ENCODE measurements at regions not wholly inside any gene's neighbourhood (a gene's known extent, or its start where the extent isn't known, plus 50 kb on each side); places are given as distances from the start of the nearest gene placed in this dataset.
"Not testable (repeated sequence)": the region's sequence is repeated elsewhere in the genome, so short reads cannot be mapped to it uniquely, and the experiment has no call there.

GRCh38 chr6:92132457-92132856 is 1286.9 kb downstream of the EPHA7 start:
- peak; percentile 69 for DNase-seq (ENCODE audit: low read depth)

- DNase-seq (ENCODE audit: low read depth) = no peak
These were observed 1288.4 kb downstream of the EPHA7 start for GRCh38 chr6:92130944-92131343.

GRCh38 chr6:92126983-92127382 is 1292.4 kb downstream of the EPHA7 start:
- no peak for DNase-seq (ENCODE audit: low read depth)

- DNase-seq (ENCODE audit: low read depth) = no peak
These were observed 1293.3 kb downstream of the EPHA7 start for GRCh38 chr6:92126088-92126487.

- no peak for DNase-seq (ENCODE audit: low read depth)
These were observed 1293.7 kb downstream of the EPHA7 start for GRCh38 chr6:92125681-92126080.

GRCh38 chr6:92124200-92124651 is 1295.1 kb downstream of the EPHA7 start:
- DNase-seq (ENCODE audit: low read depth) = peak; percentile 54

- no peak for DNase-seq (ENCODE audit: low read depth)
These were observed 1296.6 kb downstream of the EPHA7 start for GRCh38 chr6:92122746-92123145.

GRCh38 chr6:92121228-92121627 is 1298.1 kb downstream of the EPHA7 start:
- no peak for DNase-seq (ENCODE audit: low read depth)

GRCh38 chr6:92117800-92118199 is 1301.6 kb downstream of the EPHA7 start:
- no peak for DNase-seq (ENCODE audit: low read depth)

GRCh38 chr6:92114797-92115196 is 1304.6 kb downstream of the EPHA7 start:
- DNase-seq (ENCODE audit: low read depth) = no peak

- DNase-seq (ENCODE audit: low read depth) = no peak
These were observed 1305.2 kb downstream of the EPHA7 start for GRCh38 chr6:92114091-92114675.

GRCh38 chr6:92111386-92111785 is 1308.0 kb downstream of the EPHA7 start:
- DNase-seq (ENCODE audit: low read depth) = no peak

GRCh38 chr6:92110403-92110802 is 1309.0 kb downstream of the EPHA7 start:
- DNase-seq (ENCODE audit: low read depth) = no peak

GRCh38 chr6:92109956-92110355 is 1309.4 kb downstream of the EPHA7 start:
- no peak for DNase-seq (ENCODE audit: low read depth)

GRCh38 chr6:92109256-92109655 is 1310.1 kb downstream of the EPHA7 start:
- DNase-seq (ENCODE audit: low read depth) = no peak

- no peak for DNase-seq (ENCODE audit: low read depth)
These were observed 1332.6 kb downstream of the EPHA7 start for GRCh38 chr6:92086750-92087149.

GRCh38 chr6:92083914-92084313 is 1335.4 kb downstream of the EPHA7 start:
- DNase-seq (ENCODE audit: low read depth) = not testable (repeated sequence)

- DNase-seq (ENCODE audit: low read depth) = no peak
These were observed 1347.0 kb downstream of the EPHA7 start for GRCh38 chr6:92072387-92072786.

GRCh38 chr6:92069781-92070180 is 1349.6 kb downstream of the EPHA7 start:
- DNase-seq (ENCODE audit: low read depth) = no peak

GRCh38 chr6:92052513-92052912 is 1366.8 kb downstream of the EPHA7 start:
- DNase-seq (ENCODE audit: low read depth) = no peak

- no peak for DNase-seq (ENCODE audit: low read depth)
These were observed 1369.1 kb downstream of the EPHA7 start for GRCh38 chr6:92050216-92050615.

GRCh38 chr6:92047860-92048259 is 1371.5 kb downstream of the EPHA7 start:
- no peak for DNase-seq (ENCODE audit: low read depth)

- DNase-seq (ENCODE audit: low read depth) = no peak
These were observed 1372.1 kb downstream of the EPHA7 start for GRCh38 chr6:92047152-92047850.

GRCh38 chr6:92044312-92044711 is 1375.0 kb downstream of the EPHA7 start:
- DNase-seq (ENCODE audit: low read depth) = no peak

All from HS-5 (cell line).